ENCODE measurements at regions not wholly inside any gene's neighbourhood (a gene's known extent, or its start where the extent isn't known, plus 50 kb on each side); places are given as distances from the start of the nearest gene placed in this dataset.
"Not testable (repeated sequence)": the region's sequence is repeated elsewhere in the genome, so short reads cannot be mapped to it uniquely, and the experiment has no call there.

DNA sequence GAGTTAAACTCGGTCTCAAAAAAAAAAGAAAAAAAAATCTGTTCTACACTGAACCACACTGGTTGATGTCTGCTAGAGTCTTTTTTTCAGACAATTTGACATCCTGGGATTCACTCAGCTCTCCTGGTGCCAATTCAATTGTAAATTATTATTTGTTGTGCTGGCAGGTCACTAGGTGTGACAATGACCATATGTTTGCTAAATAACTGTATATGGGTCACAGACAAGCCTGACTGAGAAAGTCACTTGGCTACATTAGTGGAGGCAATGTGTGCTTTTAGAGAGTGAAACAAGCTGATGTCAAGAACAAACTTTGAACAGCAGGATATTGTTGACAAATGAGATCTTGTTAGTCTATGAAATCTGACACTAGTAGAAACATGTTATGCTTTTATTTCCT is 1379.1 kb downstream of the ZPLD1 start:
- no peak for DNase-seq

DNA sequence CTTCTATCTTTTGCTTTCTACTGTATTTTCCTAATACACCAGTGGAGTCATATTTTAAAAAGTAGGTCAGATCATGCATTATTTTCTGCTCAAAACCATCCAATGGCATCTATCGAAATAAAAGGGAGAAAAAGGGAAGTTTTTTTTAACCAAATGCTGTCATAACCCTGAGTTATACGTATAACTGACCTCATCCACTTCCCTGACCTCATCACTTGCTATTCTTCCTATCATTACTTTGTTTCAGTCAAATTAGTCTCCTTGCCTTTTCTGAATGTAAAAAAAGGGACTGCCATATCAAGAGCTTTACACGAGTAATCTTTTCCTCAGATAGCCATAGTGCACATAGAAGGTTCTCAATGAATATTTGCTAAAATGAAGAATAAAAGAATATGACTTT is 1383.6 kb downstream of the ZPLD1 start:
- no peak for DNase-seq

DNA sequence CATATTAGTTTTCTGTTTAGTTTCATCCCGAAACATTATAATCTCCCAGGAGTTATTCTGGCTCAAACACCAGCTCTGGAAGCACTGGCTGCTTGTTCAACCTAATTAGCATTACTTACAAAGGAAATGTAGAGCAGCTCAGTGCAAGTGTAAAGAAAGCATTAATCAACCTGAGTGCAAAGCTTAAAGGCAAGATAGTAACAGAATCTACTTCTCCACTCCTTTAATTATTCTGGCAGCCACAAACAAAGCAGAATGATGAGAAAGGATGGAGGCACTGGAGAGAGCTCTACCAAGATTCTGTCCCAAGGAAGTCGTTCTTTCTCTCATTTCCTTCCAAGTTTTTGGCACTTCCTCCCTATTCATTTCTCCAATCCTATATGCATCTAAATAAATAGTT is 1384.0 kb downstream of the ZPLD1 start:
- DNase-seq = peak; percentile 19

DNA sequence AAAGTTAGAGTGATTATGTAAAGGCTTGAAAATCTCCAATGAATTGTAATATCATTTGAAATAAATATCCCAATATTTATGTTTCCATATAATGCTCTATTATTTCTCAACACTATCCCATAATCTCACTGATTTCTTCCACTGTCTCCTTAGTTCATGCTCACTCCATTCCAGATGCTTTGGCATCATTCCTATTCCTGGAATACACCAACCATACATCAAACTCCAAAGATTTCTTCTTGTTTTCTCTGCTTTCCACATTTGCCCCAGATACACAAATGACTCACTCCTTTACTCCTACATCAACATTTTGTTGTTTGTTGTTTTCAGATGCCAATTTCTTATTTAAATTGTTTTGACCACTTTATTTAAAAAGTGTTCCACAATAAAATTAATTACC is 1390.8 kb downstream of the ZPLD1 start:
- DNase-seq = no peak

DNA sequence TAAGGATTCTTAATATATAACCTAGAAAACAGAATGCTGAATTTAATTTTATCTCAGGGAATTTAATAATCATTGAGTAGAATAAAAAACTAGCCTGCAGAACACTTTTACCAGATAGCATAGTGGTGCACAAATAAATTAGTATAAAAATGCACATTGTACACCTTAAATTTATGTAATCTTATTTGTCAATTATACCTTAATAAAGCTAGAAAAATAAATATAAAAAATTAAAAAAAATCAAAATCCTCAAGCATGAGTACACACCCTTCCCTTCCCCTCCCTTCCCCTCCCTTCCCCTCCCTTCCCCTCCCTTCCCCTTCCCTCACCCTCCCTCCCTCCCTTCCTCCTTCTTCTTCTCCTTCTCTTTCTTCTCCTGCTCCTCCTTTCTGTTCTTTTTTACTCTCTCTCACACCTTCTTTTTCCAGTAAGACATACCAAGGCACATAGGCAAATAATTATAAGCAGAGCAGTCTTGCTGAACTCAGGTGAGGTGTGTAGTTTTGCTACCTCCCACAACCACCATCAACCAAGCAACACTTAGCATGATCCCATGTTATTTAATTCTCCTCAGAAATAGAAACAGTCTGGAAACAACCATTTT is 1395.0 kb downstream of the ZPLD1 start:
- no peak for DNase-seq

DNA sequence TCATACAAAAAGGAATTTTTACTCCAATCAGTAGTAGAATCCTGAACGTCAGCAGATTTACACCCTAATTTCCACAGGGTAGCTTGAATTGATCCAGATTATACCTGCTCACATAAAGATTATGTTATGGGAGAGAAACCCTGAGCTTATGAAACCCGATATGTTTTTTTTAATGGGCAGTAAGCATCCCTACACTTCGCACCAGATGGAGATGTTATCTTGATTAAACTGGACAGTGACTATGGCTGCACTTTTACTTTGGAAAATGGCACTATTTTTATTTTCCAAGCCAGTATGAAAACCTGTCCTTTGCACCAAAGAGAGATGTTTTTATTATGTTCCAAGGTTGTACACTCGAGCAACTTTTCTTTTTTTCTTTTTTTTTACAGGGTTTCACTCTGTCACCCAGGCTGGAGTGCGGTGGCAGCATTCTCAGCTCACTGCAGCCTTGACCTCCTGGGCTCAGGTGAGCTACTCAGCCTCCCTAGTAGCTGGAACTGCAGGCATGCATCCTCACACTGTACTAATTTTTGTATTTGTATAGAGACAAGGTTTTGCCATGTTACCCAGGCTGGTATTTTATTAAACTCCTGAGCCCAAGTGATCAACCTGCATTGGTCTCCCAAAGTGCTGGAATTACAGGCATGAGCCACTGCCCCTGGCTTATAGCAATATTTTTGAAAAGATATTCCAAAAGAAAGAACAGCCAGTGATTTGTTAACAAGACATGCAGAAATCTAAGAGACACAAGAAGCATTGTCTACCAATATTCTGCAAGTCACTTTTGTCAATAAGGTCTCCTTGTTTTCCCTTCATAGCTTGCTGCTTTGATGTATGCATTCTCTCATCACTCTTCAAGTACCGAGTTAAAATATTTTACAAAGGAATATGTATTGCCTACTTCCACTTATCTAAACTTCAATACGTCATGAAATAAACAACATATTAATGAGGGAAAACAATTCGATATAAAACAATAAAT is 1412.6 kb downstream of the ZPLD1 start:
- no peak for DNase-seq

DNA sequence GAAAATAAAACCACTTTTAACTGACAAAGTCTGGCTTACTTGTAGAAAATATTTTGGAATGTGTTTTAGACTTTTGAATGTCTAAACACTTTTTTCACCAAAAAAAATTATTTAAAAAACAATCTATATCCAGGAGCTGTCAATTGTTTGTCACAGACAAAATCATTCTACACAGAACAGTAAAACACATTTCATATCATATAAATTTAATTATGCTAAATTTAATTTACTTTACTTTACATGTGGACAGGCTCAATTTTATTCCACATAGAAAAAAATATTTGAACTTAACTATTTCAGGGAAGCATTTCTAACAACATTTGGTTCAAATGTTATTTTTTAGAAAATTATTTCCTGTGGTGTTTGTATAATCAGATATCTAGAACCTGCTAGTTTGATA is 1417.0 kb downstream of the ZPLD1 start:
- no peak for DNase-seq

DNA sequence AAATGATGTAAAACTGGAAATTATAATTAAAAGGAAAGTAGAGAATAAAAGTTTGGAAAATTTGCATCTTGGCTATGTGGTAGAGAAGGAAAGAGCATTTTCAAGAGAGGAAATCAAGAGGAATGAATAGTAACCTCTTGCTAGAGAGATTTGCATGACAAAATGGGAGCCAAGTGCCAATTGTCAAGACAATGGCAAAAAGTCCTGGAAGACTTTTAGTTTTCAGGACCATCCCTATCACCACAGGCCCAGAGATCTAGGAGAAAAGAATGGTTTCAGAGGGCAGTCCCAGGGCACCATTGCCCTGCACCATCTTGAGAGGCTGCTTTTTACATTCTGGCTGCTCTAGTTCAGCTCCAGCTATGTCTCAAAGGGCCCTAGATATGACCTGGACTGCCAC is 1427.6 kb downstream of the ZPLD1 start:
- no peak for DNase-seq

DNA sequence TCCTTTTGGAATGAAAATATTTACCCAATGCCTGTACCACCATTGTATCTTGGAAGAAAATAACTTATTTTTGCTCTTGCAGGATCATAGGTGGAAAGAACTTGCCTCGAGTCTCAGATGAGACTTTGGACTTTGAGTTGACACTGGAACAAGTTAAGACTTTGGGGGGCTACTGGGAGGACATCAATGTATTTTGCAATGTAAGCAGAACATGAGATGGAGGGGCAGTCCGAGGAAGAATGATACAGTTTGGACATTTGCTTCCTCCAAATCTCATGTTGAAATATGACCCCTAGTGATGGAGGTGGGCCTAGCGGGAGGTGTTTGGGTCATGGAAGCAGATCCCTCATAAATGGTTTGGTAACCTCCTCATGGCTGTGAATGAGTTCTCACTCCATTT is 1428.6 kb downstream of the ZPLD1 start:
- no peak for DNase-seq

DNA sequence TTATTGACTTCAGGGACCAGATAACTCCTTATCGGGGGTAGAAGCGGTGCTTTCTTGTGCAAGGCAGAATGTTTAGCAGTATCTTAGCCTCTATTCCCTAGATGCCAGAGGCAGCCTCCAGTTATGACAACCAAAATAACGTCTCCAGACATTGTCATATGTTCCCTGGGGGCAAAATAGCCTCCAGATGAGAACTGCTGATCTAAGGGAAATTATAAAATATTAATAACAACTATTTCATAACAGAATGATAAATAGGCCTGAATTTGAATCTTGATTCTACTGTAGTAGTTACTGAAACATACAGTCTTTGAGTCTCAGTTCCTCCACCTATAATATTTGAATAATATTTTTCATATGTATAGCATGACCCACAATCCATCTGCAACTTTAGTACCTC is 1431.3 kb downstream of the ZPLD1 start:
- no peak for DNase-seq

DNA sequence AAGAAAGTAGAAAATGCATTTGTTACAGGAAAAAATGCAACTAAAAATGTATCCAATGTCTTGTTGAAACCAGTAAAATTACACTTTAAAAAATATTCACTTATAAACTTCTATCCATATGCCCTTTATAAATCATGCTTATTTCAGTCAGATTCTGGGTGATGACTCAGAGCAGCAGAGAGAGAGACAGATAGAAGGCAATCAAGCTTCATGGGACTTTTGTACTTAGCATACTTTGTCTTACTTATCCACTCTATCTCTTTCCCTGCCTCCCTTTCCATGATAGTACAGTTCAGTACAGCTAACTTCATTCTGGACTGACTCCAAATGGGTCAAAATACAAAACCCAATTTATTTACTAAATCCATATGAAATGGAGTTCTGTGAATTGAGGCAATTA is 1438.2 kb downstream of the ZPLD1 start:
- no peak for DNase-seq

DNA sequence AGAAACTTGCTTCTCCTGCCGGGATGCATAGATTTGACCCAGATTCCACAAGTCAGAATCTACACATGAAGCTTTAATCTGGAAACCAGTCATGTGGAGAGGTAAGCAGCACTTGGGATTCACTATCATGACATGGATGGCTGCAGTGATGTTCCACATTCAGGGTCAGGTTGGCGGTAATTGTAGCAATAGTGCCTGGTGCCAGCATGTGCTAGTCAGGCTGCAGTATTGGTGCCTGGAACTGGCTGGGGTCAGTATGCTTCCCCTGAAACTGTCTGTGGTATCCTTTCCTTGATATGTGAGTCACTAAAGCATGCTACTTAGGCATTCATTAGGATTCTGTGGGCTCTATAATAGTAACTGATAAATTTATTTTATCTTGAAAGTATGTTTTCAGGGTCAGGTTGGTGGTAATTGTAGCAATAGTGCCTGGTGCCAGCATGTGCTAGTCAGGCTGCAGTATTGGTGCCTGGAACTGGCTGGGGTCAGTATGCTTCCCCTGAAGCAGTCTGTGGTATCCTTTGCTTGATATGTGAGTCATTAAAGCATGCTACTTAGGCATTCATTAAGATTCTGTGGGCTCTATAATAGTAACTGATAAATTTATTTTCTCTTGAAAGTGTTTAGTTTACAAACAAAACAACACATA is 1439.2 kb downstream of the ZPLD1 start:
- DNase-seq = no peak

DNA sequence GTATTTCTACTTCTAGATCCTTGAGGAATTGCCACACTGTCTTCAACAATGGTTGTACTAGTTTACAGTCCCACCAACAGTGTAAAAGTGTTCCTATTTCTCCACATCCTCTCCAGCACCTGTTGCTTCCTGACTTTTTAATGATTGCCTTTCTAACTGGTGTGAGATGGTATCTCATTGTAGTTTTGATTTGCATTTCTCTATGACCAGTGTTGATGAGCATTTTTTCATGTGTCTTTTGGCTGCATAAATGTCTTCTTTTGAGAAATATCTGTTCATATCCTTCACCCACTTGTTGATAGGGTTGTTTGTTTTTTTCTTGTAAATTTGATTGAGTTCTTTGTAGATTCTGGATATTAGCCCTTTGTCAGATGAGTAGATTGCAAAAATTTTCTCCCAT is 1447.0 kb downstream of the ZPLD1 start:
- DNase-seq = not testable (repeated sequence)

DNA sequence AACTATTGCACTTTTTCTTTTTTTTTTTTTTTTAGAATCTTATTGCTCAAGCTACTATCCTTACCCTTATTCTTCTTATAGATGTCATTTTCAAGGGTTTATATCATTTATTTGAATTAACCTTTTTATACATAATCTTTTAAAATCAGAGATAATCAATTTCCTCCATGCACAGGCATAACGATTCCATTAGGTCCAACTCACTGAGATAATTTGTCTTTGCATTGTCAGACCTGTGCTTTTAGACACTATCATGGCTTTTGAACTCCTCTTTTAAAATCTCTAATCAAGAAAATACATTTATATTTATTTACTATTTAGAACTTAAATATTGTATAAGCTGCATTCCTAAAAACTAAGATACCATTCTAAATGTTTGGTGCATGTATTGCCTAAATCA is 1454.9 kb downstream of the ZPLD1 start:
- DNase-seq = no peak

DNA sequence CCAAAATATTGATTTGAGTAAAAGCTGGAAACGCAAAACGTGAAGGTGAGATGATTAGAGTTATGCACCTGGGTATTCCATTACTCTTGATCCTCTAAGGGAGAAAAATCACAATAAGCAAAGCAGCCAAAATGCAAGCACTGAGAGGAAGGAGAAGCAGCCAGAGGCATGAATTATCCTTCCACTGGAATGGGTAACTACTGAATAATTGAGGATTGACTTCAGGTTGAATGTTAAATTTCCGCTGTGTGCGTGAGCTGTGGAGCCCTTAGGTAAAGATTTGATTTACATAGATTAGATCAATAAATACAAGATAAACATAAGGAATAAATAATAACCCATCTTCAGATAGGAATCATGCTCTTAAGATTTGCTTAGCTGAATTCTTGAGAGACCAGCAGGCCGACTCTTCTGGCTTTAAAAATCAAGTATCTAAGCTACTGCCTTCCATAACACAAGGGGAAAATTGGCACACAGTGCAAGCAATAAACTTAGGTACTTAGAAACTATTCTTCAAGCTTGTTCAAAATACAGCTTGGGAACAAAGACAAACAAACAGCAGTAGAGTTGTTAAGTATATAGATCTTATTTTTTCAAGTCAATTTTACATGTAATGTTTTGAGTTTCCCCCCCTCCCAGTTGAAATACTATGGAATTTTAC is 1459.5 kb downstream of the ZPLD1 start:
- no peak for DNase-seq

DNA sequence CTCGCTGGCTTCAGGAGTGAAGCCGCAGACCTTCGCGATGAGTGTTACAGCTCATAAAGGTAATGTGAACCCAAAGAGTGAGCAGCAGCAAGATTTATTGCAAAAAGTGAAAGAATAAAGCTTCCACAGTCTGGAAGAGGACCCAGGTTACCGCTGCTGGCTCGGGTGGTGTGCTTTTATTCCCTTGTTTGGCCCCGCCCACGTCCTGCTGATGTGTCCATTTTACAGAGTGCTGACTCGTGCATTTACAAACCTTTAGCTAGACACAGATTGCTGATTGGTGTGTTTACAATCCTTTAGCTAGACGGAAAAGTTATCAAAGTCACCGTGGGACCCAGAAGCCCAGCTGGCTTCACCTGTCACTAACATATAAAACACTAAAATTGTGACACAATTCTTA is 1464.5 kb downstream of the ZPLD1 start:
- no peak for DNase-seq

DNA sequence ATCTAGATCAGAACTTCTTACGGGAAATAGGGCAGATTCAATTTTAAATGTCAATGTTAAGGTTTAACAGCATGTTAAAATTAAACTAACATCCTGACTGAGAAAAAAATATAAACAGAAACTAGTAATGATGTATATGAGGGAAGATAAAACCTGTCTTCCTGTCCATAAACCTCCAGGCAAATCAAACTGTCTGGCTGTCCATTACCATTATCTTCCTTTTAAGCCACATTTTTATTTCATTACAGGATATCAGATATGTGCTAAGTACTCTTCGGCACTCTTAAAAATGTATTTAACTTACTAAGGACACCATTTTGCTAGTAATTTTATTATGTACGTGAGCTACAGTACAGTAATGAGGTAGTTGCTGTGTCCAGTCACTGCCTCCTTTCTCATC is 1461.7 kb upstream of the ALCAM start:
- no peak for DNase-seq

DNA sequence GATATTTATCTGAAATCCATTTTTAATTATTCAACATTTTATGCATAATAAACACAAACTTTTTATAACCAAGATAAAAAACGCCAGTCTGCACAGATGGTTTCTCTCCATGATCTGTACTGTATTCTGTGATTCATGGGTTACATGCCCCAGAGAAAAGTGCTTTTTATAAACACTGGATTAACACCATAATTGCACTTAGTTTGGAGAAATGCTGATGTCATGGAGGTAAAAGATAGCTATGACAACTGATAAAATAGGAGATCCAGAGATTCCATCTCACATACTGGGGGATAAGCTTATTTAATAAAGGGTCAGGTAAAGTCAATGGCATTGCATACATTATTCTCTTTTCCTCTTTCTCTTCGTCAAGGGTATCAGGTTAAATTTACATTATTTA is 1460.4 kb upstream of the ALCAM start:
- no peak for DNase-seq

DNA sequence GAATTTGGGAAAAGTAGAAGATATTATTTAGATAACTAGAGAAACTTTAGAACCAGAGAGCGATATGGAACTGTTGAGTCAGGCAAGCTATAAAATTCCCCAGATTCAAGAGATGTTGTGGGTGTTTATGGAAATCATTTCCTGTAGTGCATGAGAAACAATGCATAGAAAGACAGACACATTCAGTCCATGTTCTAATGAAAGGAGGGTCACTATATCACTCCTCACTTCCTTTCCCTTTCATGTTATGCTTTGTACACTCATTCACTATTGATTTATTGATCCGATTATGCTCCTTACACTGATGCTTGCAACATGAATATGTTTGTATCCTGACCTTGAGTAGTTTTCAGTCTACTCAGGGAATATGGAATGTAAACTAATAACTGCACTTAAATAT is 1459.9 kb upstream of the ALCAM start:
- no peak for DNase-seq

DNA sequence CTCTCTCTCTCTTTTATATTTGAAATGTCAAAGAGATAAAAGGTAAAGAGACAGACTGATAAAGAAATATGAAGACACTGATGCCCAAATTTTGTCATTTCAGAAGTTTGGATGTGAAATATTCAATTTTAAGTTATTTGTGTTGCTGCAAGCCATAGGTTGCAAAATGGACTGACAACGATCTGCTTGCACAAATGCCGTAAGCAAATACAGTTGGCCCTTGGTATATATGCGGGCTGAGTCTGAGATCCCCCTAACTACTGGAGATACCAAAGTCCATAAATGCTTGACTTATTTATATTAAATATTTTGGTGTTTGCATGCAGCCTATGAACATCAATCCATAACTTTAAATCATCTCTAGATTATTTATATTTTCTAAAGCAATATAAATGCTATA is 1459.1 kb upstream of the ALCAM start:
- DNase-seq = no peak

DNA sequence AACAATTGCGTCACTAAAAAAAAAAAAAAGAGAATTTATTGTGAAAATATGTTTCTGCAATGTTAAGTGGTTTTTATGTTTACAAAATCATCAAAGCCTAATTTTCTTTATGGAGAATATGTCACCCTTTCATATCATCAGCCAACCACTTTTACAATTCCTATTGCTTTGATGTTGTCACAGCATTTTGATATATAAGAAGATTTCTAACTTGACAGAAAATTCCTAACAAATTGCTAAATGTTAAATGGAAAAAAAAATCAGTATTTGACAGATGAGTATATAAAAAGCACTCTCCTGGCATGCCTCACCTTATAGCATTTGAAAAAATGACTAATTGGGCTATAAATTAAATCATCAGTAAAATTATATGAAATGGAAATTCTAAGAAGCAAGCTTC is 1457.3 kb upstream of the ALCAM start:
- no peak for DNase-seq

DNA sequence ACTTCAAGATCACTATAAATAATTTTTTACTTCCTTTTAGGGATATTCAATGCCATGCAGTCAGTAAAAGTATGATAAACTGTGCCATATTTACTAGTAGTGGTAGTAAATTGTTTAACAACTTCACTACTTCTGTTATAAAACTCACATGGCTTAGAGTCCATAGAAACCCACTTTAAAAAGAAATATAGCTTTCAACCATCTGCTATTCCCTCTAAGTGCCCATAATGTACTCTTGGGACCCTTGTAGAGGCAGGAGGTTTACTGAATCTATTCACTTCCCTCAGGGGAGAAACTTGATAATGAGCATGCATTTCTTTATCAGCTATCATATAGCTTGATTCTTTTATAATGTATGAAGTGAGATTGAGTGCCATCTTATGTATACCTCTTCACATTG is 1448.4 kb upstream of the ALCAM start:
- peak; percentile 97 for DNase-seq

DNA sequence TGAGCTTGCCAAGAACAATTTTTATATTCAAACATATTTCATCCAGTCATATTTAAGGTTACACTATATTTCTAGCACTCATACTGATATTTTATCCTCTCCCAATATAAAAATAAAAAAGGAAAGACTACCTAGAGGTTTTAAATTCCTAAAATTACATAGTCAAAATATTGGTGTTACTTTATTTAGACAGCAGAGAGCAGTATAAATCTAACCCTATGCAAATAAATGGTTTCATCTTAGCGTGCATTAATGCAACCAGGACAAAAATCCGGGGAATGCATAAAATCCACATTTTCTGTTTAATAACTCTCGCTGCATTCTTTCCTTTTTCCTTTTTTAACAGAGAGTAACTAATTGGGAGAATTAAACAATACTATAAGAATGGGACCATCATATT is 1447.4 kb upstream of the ALCAM start:
- DNase-seq = no peak

DNA sequence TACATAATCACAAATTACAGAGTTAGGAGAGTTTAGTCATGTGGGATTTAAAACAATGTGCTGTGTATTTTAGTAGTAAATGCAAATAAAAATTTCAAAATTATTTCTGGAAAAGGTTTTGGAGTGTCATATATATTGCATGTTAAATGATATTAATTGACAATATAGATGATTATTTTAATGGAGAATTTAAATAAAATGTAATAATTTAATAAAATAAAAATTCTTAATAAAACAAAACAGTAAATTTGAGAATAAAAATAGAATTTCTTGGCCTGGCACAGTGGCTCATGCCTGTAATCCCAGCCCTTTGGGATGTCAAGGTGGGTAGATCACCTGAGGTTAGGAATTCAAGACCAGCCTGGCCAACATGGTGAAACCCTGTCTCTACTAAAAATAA is 1442.8 kb upstream of the ALCAM start:
- DNase-seq = no peak

Data from NCI-H1436 (cell line).